SU-DHL-6 (cell line): ENCODE measurements at regions not wholly inside any gene's neighbourhood (a gene's known extent, or its start where the extent isn't known, plus 50 kb on each side); places are given as distances from the start of the nearest gene placed in this dataset.

Experiments
- CTCF ChIP-seq: fragments of 200-600 bp; sonication (generic); IDR thresholded peaks from one replicate; pipeline ENCODE4 v1.5.1; 2017; ENCODE audit warnings: antibody characterized with exemption, mild to moderate bottlenecking, low read length, moderate library complexity; ENCODE audit not compliant: insufficient read depth, poor library complexity, severe bottlenecking
- EZH2phosphoT487 ChIP-seq: fragments of 200-600 bp; sonication (generic), shearing (Covaris generic); conservative IDR thresholded peaks from 2 replicates; pipeline ENCODE4 v1.6.1; 2018; ENCODE audit warnings: mild to moderate bottlenecking, antibody characterized with exemption, low read length, moderate library complexity, mixed read lengths

- TF ChIP-seq CTCF (no peak), EZH2phosphoT487 (no peak)
Measured at GRCh38 chr22:27399161-27399560, 402.4 kb downstream of the MN1 start.
